ENCODE measurements at regions not wholly inside any gene's neighbourhood (a gene's known extent, or its start where the extent isn't known, plus 50 kb on each side); places are given as distances from the start of the nearest gene placed in this dataset.
"Not testable (repeated sequence)": the region's sequence is repeated elsewhere in the genome, so short reads cannot be mapped to it uniquely, and the experiment has no call there.

- no peaks in the 10 kb centered on the region for H3K4me1 ChIP-seq
- no peaks in the 10 kb centered on the region for H3K27me3 ChIP-seq
- no peak for DNase-seq
- no peak overlapping the region for H3K27ac ChIP-seq
- no peak overlapping the region for H3K4me3 ChIP-seq
- no peaks in the 10 kb centered on the region for H3K36me3 ChIP-seq
- no peaks in the 10 kb centered on the region for H3K9me3 ChIP-seq (replicated peaks)
Observed at GRCh38 chr2:139492131-139492680, 712.0 kb upstream of the NXPH2 start.

GRCh38 chr2:139480161-139480650, 700.0 kb upstream of the NXPH2 start:
- no peak overlapping the region for H3K4me3 ChIP-seq
- H3K36me3 ChIP-seq: no peaks in the 10 kb centered on the region
- no peak for DNase-seq
- H3K27me3 ChIP-seq: no peaks in the 10 kb centered on the region
- no peaks in the 10 kb centered on the region for H3K9me3 ChIP-seq (replicated peaks)
- H3K27ac ChIP-seq: no peak overlapping the region
- H3K4me1 ChIP-seq: no peaks in the 10 kb centered on the region

GRCh38 chr2:139478165-139478914, 698.1 kb upstream of the NXPH2 start:
- no peak for DNase-seq
- H3K4me1 ChIP-seq: no peaks in the 10 kb centered on the region
- no peak overlapping the region for H3K27ac ChIP-seq
- no peaks in the 10 kb centered on the region for H3K9me3 ChIP-seq (replicated peaks)
- no peaks in the 10 kb centered on the region for H3K36me3 ChIP-seq
- H3K4me3 ChIP-seq: no peak overlapping the region
- no peaks in the 10 kb centered on the region for H3K27me3 ChIP-seq

DNA sequence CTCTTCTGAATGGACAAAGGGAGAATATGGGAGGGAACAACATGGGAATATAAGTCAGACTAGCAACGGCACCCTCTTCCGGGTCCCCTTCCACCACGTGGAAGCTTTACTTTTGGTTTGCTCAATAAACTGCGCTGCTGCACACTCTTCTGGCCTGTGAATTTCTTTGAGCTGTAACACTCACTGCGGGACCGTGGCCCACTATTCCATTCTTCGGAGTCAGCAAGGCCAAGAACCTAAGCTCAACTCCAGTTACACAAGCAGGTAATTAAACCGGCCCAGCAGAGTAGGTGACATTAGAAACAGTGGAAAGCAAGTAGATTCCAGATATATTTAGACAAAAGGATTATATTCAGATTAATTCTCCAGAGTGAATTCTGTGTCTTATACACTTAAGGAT, 697.4 kb upstream of the NXPH2 start:
- no peaks in the 10 kb centered on the region for H3K9me3 ChIP-seq (replicated peaks)
- no peak overlapping the region for H3K4me3 ChIP-seq
- no peaks in the 10 kb centered on the region for H3K36me3 ChIP-seq
- H3K27me3 ChIP-seq: no peaks in the 10 kb centered on the region
- no peaks in the 10 kb centered on the region for H3K4me1 ChIP-seq
- H3K27ac ChIP-seq: no peak overlapping the region
- no peak for DNase-seq

DNA sequence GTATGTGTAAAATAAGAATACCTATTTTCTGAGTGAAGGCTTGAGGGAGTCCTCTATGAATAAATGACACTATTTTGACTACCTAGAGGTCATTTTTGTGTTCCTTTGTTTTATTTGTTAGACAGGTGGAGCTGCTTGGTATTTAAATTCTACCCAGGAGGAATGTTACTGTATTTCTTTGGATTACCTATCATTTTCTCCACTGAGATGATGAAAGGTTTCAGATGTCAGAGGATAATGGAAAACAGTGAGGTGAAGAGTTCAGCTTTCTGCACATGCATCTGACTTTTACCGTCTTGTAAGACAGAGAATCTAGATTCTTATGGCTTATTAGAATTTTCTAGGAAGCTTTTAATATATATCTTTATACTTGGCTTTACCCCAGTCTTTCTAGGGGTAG, 689.8 kb upstream of the NXPH2 start:
- Histone ChIP-seq H3K27me3 (no peaks in the 10 kb centered on the region), H3K9me3 (replicated peaks) (no peaks in the 10 kb centered on the region), H3K4me1 (no peaks in the 10 kb centered on the region), H3K36me3 (no peaks in the 10 kb centered on the region), H3K27ac (no peak overlapping the region), H3K4me3 (no peak overlapping the region)
- DNase-seq: no peak

- Histone ChIP-seq H3K9me3 (replicated peaks) (no peaks in the 10 kb centered on the region), H3K4me1 (no peaks in the 10 kb centered on the region), H3K27me3 (no peaks in the 10 kb centered on the region), H3K36me3 (no peaks in the 10 kb centered on the region), H3K27ac (no peak overlapping the region), H3K4me3 (no peak overlapping the region)
- DNase-seq: no peak
Observed at GRCh38 chr2:139465789-139466188, 685.6 kb upstream of the NXPH2 start.

DNA sequence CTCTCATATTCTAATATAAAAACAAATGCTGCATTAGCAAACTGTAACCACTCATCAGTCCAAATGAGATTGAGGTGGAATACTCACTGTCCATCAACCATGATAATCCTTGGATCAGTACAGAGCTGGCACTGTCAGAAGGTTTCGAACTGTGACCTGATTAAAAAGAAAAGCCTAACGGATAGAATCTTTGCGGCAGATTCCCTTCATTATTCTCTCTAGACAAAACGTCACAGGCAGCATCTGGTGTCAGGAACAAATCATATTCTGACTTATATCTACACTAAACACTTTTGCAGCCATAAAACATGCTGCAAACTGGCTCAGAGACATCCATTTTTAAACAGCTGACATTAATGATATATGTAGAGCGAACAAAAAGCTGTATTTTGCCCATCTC, 677.7 kb upstream of the NXPH2 start:
- no peak overlapping the region for H3K4me3 ChIP-seq
- no peaks in the 10 kb centered on the region for H3K4me1 ChIP-seq
- H3K9me3 ChIP-seq (replicated peaks): no peaks in the 10 kb centered on the region
- no peak for DNase-seq
- H3K27me3 ChIP-seq: no peaks in the 10 kb centered on the region
- no peaks in the 10 kb centered on the region for H3K36me3 ChIP-seq
- H3K27ac ChIP-seq: no peak overlapping the region

DNA sequence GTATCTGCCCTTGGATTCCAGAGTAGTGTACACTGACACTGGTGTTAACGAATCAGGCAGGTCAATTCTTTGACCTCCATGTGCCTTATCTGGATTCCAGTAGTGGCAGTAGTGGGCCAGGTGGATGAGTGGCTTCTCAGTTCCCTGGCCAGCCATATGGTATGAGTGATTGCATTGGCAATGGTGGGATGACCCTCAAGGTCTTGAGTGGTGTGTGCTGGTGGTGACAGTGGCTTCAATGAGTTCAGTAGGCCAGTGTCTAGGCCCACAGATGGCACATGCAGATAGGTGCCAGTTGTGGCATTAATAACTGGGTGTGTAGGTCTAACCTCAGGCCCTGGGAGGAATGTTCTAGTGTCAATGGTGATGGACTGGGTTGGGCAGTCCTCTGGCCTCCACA, 674.1 kb upstream of the NXPH2 start:
- no peak for DNase-seq
- H3K4me1 ChIP-seq: no peaks in the 10 kb centered on the region
- H3K4me3 ChIP-seq: no peak overlapping the region
- H3K27ac ChIP-seq: no peak overlapping the region
- H3K9me3 ChIP-seq (replicated peaks): no peaks in the 10 kb centered on the region
- H3K36me3 ChIP-seq: no peaks in the 10 kb centered on the region
- no peaks in the 10 kb centered on the region; the same call in 1 of the 2 replicates for H3K27me3 ChIP-seq

DNA sequence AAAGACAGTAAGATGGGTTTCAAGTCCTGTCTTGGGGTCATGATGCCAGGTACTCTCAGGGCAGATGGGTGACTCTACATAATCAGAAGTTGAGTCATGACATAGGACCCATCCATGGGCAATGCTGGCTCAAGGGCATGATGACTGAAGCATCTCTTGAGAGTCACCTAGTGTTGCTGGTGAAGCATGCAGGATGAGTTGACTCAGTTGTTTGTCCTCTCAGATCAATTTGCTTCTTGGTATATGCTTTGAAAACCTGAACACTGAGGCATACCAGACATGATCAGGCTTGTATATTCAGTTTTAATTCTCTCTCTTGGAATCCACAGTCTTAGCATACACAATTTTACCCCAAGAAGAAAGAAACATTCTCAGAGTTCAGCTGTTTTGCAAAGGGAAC, 658.9 kb upstream of the NXPH2 start:
- Histone ChIP-seq H3K4me1 (no peaks in the 10 kb centered on the region), H3K36me3 (no peaks in the 10 kb centered on the region), H3K4me3 (no peak overlapping the region), H3K27ac (no peak overlapping the region), H3K27me3 (no peaks in the 10 kb centered on the region), H3K9me3 (replicated peaks) (no peaks in the 10 kb centered on the region)
- no peak for DNase-seq

- Histone ChIP-seq H3K36me3 (no peaks in the 10 kb centered on the region), H3K9me3 (replicated peaks) (no peaks in the 10 kb centered on the region), H3K4me1 (no peaks in the 10 kb centered on the region), H3K27ac (no peak overlapping the region), H3K4me3 (no peak overlapping the region), H3K27me3 (no peaks in the 10 kb centered on the region)
- DNase-seq: no peak
Observed at GRCh38 chr2:139438478-139438877, 658.3 kb upstream of the NXPH2 start.

- H3K4me3 ChIP-seq: no peak overlapping the region
- no peaks in the 10 kb centered on the region for H3K36me3 ChIP-seq
- DNase-seq: no peak
- H3K27ac ChIP-seq: no peak overlapping the region
- no peaks in the 10 kb centered on the region for H3K4me1 ChIP-seq
- H3K27me3 ChIP-seq: no peaks in the 10 kb centered on the region
- H3K9me3 ChIP-seq (replicated peaks): no peaks in the 10 kb centered on the region
Observed at GRCh38 chr2:139427164-139427563, 647.0 kb upstream of the NXPH2 start.

DNA sequence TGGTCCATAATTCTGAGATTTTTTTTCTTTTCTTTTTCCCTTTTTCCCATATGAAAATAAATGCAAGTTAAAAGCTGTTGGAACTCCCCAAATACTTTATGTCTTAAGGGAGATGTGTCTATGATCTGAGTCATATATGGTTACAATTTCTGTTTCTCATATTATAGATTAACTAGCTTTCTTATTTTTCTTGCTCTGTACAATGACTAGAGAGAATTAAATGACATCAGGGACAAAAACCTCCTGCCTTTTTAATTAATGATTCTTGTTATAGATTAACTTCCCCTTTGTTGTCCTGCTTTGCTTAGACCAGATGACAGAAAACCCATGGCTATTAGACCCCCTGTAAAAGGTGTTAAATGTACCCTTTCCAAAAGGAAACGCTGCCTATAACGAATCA, 643.9 kb upstream of the NXPH2 start:
- H3K27ac ChIP-seq: no peak overlapping the region
- DNase-seq: no peak
- no peaks in the 10 kb centered on the region for H3K9me3 ChIP-seq (replicated peaks)
- no peak overlapping the region for H3K4me3 ChIP-seq
- H3K4me1 ChIP-seq: no peaks in the 10 kb centered on the region
- no peaks in the 10 kb centered on the region for H3K36me3 ChIP-seq
- H3K27me3 ChIP-seq: no peaks in the 10 kb centered on the region

- Histone ChIP-seq H3K27ac (no peak overlapping the region), H3K9me3 (replicated peaks) (no peaks in the 10 kb centered on the region), H3K4me1 (no peaks in the 10 kb centered on the region), H3K27me3 (no peaks in the 10 kb centered on the region), H3K4me3 (no peak overlapping the region), H3K36me3 (no peaks in the 10 kb centered on the region)
- DNase-seq: no peak
Observed at GRCh38 chr2:139411236-139411635, 631.0 kb upstream of the NXPH2 start.

DNA sequence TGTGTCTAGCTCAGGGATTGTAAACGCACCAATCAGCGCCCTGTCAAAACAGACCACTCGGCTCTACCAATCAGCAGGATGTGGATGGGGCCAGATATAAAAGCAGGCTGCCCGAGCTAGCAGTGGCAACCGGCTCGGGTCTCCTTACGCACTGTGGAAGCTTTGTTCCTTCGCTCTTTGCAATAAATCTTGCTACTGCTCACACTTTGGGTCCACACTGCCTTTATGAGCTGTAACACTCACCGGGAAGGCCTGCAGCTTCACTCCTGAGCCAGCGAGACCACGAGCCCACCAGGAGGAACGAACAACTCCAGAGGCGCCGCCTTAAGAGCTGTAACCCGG, 630.6 kb upstream of the NXPH2 start:
- H3K36me3 ChIP-seq; H3K27me3 ChIP-seq; H3K4me1 ChIP-seq; H3K27ac ChIP-seq; H3K4me3 ChIP-seq; DNase-seq; H3K9me3 ChIP-seq (replicated peaks): not testable (repeated sequence)

DNA sequence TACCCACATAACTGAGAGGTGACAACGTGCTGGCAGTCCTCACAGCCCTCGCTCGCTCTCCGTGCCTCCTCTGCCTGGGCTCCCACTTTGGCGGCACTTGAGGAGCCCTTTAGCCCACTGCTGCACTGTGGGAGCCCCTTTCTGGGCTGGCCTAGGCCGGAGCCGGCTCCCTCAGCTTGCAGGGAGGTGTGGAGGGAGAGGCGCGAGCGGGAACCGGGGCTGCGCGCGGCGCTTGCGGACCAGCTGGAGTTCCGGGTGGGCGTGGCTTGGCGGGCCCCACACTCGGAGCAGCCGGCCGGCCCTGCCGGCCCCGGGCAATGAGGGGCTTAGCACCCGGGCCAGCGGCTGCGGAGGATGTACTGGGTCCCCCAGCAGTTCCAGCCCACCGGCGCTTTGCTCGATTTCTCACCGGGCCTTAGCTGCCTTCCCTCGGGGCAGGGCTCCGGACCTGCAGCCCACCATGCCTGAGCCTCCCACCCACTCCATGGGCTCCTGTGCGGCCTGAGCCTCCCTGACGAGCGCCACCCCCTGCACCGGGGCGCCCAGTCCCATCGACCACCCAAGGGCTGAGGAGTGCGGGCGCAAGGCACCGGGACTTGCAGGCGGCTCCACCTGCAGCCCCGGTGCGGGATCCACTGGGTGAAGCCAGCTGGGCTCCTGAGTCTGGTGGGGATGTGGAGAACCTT, 630.1 kb upstream of the NXPH2 start:
- H3K9me3 ChIP-seq (replicated peaks); H3K36me3 ChIP-seq; DNase-seq; H3K27me3 ChIP-seq; H3K4me1 ChIP-seq; H3K4me3 ChIP-seq; H3K27ac ChIP-seq: not testable (repeated sequence)

- no peak for DNase-seq
- Histone ChIP-seq H3K27me3 (no peaks in the 10 kb centered on the region), H3K36me3 (no peaks in the 10 kb centered on the region), H3K4me3 (no peak overlapping the region), H3K9me3 (replicated peaks) (no peaks in the 10 kb centered on the region), H3K27ac (no peak overlapping the region), H3K4me1 (no peaks in the 10 kb centered on the region)
Observed at GRCh38 chr2:139409212-139409611, 629.0 kb upstream of the NXPH2 start.

All from SJCRH30 (cell line).